Transverse colon (tissue), 4 donors: ENCODE measurements at regions not wholly inside any gene's neighbourhood (a gene's known extent, or its start where the extent isn't known, plus 50 kb on each side); places are given as distances from the start of the nearest gene placed in this dataset.

Experiments used
- DNase-seq: peaks from one replicate; pipeline ENCODE4 v3.0.0-alpha.2; 2019
- H3K27ac ChIP-seq, 4 donors: fragments of 200-600 bp; sonication (generic); 2 replicates each; pipeline ENCODE4 v1.5.1; 2016 to 2018; ENCODE audit warnings: inconsistent platforms in 4 of 4
- H3K27me3 ChIP-seq: fragments of 200-600 bp; sonication (generic); 2 replicates; pipeline ENCODE4 v1.5.1; 2017; ENCODE audit warnings: inconsistent platforms
- H3K36me3 ChIP-seq, 4 donors: fragments of 200-600 bp; sonication (generic); 2 replicates each; pipeline ENCODE4 v1.5.1; 2017 to 2019; ENCODE audit warnings: inconsistent platforms in 4 of 4
- H3K4me1 ChIP-seq, 4 donors: fragments of 200-600 bp; sonication (generic); 2 replicates each; pipeline ENCODE4 v1.5.1; 2017 to 2020; ENCODE audit warnings: inconsistent platforms in 4 of 4
- H3K4me3 ChIP-seq, 4 donors: fragments of 200-600 bp; sonication (generic); 1 replicate in 1 of 4; 2 replicates in 3 of 4; pipeline versions ENCODE4 v1.5.1 to v1.6.1; 2017 to 2019; ENCODE audit warnings: inconsistent platforms in 4 of 4
- H3K9me3 ChIP-seq, 2 donors: fragments of 200-600 bp; sonication (generic); 2 replicates each; pipeline ENCODE4 v1.5.1; 2017 to 2019; ENCODE audit warnings: inconsistent platforms in 2 of 2
- EP300 ChIP-seq: sonication (generic); formaldehyde crosslinking; IDR thresholded peaks from one replicate; pipeline ENCODE4 v1.6.1; 2017; ENCODE audit warnings: antibody characterized with exemption, low read depth
- POLR2A ChIP-seq: fragments of 450-650 bp; IDR thresholded peaks from one replicate; pipeline ENCODE4 v1.6.1; 2016; ENCODE audit warnings: antibody characterized with exemption, mild to moderate bottlenecking, moderate library complexity
- POLR2AphosphoS5 ChIP-seq, 3 donors: sonication (generic); formaldehyde crosslinking; IDR thresholded peaks; one replicate each; pipeline ENCODE4 v1.6.1; 2016; ENCODE audit warnings: antibody characterized with exemption in 3 of 3
- WGBS, 2 donors: methylation state at CpG; one replicate each; pipeline ENCODE4 v1.1.5; 2018; ENCODE audit warnings: low coverage in 1 of 2; 5-methylcytosine and 5-hydroxymethylcytosine counted together
- in situ Hi-C, 4 donors: fragments of 200-750 bp; cut with MboI; loops; one replicate each; pipeline versions ENCODE4 v1.15.0 to v1.15.1; 2017; ENCODE audit warnings: low sequenced_read_pairs in 3 of 4, low pct_ligation_motif_present in 1 of 4, low pct_unique_long_range_greater_than_20kb in 1 of 4
- intact Hi-C: fragments of 100-400 bp; cut with DNase I; formaldehyde crosslinking; loops from one replicate; pipeline ENCODE4 v1.15.1; 2023; ENCODE audit warnings: low total_unique reads
- TF ChIP-seq, protein P1 (sequence below), 5 experiments: fragments of 200-600 bp in 3 of 5; fragments of 450-650 bp in 2 of 5; sonication (generic) in 3 of 5; IDR thresholded peaks; 1 replicate in 2 of 5; 2 replicates in 3 of 5; pipeline ENCODE4 v1.5.1; 2016 to 2017; ENCODE audit warnings: antibody characterized with exemption in 5 of 5, inconsistent platforms in 3 of 5, mild to moderate bottlenecking in 2 of 5, moderate library complexity in 1 of 5

GRCh38 chrX:550514-550913 lies 80.1 kb upstream of the SHOX start:
- DNase-seq: no peak
- H3K36me3 ChIP-seq: no peaks in the 10 kb centered on the region
- H3K4me1 ChIP-seq: no peaks in the 10 kb centered on the region
- H3K27ac ChIP-seq: no peak overlapping the region
- H3K9me3 ChIP-seq: peaks cover 0 to 2% of the 10 kb centered on the region in 2 donors
- no peaks in the 10 kb centered on the region for H3K27me3 ChIP-seq
- intact Hi-C loops: no loop called here
- 88 to 100% methylated on average over 1 of the region's 1 CpG for WGBS, 2 donors
- TF ChIP-seq, protein P1, sequence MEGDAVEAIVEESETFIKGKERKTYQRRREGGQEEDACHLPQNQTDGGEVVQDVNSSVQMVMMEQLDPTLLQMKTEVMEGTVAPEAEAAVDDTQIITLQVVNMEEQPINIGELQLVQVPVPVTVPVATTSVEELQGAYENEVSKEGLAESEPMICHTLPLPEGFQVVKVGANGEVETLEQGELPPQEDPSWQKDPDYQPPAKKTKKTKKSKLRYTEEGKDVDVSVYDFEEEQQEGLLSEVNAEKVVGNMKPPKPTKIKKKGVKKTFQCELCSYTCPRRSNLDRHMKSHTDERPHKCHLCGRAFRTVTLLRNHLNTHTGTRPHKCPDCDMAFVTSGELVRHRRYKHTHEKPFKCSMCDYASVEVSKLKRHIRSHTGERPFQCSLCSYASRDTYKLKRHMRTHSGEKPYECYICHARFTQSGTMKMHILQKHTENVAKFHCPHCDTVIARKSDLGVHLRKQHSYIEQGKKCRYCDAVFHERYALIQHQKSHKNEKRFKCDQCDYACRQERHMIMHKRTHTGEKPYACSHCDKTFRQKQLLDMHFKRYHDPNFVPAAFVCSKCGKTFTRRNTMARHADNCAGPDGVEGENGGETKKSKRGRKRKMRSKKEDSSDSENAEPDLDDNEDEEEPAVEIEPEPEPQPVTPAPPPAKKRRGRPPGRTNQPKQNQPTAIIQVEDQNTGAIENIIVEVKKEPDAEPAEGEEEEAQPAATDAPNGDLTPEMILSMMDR (IDR thresholded peaks at IDR 0.05): no peak
- no peak for TF ChIP-seq POLR2A
- no peak for TF ChIP-seq EP300
- TF ChIP-seq POLR2AphosphoS5 (IDR thresholded peaks at IDR 0.05): no peak
- H3K4me3 ChIP-seq: no peak overlapping the region
- in situ Hi-C loops: no loop called here

GRCh38 chrX:551306-551705 lies 79.3 kb upstream of the SHOX start:
- intact Hi-C loops: no loop called here
- no peak for DNase-seq
- no peaks in the 10 kb centered on the region for H3K27me3 ChIP-seq
- in situ Hi-C loops: no loop called here
- H3K36me3 ChIP-seq: no peaks in the 10 kb centered on the region
- H3K4me3 ChIP-seq: no peak overlapping the region
- no peak overlapping the region for H3K27ac ChIP-seq
- peaks cover 0 to 2% of the 10 kb centered on the region in 2 donors for H3K9me3 ChIP-seq
- TF ChIP-seq POLR2A: no peak
- TF ChIP-seq, protein P1 (IDR thresholded peaks at IDR 0.05): no peak
- no peak for TF ChIP-seq POLR2AphosphoS5 (IDR thresholded peaks at IDR 0.05)
- no peak for TF ChIP-seq EP300
- no peaks in the 10 kb centered on the region for H3K4me1 ChIP-seq
- WGBS, 2 donors: 56 to 67% methylated on average over 2 of the region's 2 CpGs

DNA sequence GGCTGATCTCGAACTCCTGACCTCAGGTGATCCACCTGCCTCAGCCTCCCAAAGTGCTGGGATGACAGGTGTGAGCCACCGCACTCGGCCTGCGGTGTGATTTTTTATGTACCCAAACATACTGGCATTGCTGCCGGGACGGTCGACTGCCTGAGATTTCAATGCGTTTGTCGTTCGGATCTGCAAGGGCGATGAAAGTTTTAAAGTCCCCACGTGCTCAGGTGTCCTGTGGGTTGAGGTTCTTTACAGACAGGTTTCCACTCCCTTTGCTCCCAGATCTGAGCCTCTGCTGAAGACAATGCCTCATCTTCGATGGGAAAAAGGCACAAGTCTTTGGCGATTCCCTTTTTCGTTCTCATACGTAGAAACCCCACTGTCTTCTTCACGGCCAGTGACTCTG lies 78.1 kb upstream of the SHOX start:
- Histone ChIP-seq H3K9me3 (peaks cover 0 to 2% of the 10 kb centered on the region in 2 donors), H3K36me3 (no peaks in the 10 kb centered on the region), H3K27ac (no peak overlapping the region), H3K27me3 (no peaks in the 10 kb centered on the region), H3K4me3 (no peak overlapping the region), H3K4me1 (no peaks in the 10 kb centered on the region)
- intact Hi-C loops: no loop called here
- TF ChIP-seq, protein P1 (IDR thresholded peaks at IDR 0.05): no peak
- TF ChIP-seq POLR2A: no peak
- no peak for TF ChIP-seq EP300
- TF ChIP-seq POLR2AphosphoS5 (IDR thresholded peaks at IDR 0.05): no peak
- in situ Hi-C loops: no loop called here
- DNase-seq: no peak
- 88 to 89% methylated on average over 5 to 17 of the region's 17 CpGs for WGBS, 2 donors

GRCh38 chrX:554271-554670 lies 76.3 kb upstream of the SHOX start:
- intact Hi-C loops (no loop called here), in situ Hi-C loops (no loop called here)
- Histone ChIP-seq H3K4me3 (no peak overlapping the region), H3K27ac (no peak overlapping the region), H3K9me3 (peaks cover 0 to 2% of the 10 kb centered on the region in 2 donors), H3K4me1 (no peaks in the 10 kb centered on the region), H3K27me3 (no peaks in the 10 kb centered on the region), H3K36me3 (no peaks in the 10 kb centered on the region)
- no peak for DNase-seq
- WGBS, 2 donors: 71 to 87% methylated on average over 2 to 20 of the region's 21 CpGs
- TF ChIP-seq POLR2A (no peak), EP300 (no peak), POLR2AphosphoS5 (IDR thresholded peaks at IDR 0.05) (no peak)
- TF ChIP-seq, protein P1 (IDR thresholded peaks at IDR 0.05): no peak
